ENCODE measurements at regions not wholly inside any gene's neighbourhood (a gene's known extent, or its start where the extent isn't known, plus 50 kb on each side); places are given as distances from the start of the nearest gene placed in this dataset.

GRCh38 chr5:158147227-158147626 is 288.3 kb upstream of the CLINT1 start:
- TF ChIP-seq EZH2 (IDR thresholded peaks at IDR 0.05; ENCODE audit: borderline replicate concordance, low read length) (no peak), CTCF (IDR thresholded peaks at IDR 0.05; ENCODE audit: low read length) (no peak)
